Panc1 (cell line): ENCODE measurements at regions not wholly inside any gene's neighbourhood (a gene's known extent, or its start where the extent isn't known, plus 50 kb on each side); places are given as distances from the start of the nearest gene placed in this dataset.

ENCODE experiments used
- ATAC-seq: fragments of 200-7000 bp; cut with Tn5 transposase; 2 replicates; pipeline ENCODE4 v1.9.1; 2020; ENCODE audit warnings: mild to moderate bottlenecking, moderate library complexity
- BruUV-seq: library from RNA; stranded (reverse); fragments of 400-500 nt; replicated peaks from 2 replicates; lab custom pipeline; 2021; lab: Mats Ljungman, UMichigan
- CTCF ChIA-PET: fragments of 300-600 bp; sonication (Branson Sonifier 250); formaldehyde crosslinking; loops from one replicate; lab custom pipeline; 2022; ENCODE audit warnings: antibody characterized with exemption; lab: Charles Lee
- POLR2A ChIA-PET: fragments of 300-600 bp; sonication (Branson Sonifier 250); formaldehyde crosslinking; loops from one replicate; lab custom pipeline; 2022; ENCODE audit warnings: antibody characterized with exemption; lab: Charles Lee
- DNase-seq: peaks from one replicate; pipeline ENCODE4 v3.0.0-alpha.2; 2010; ENCODE audit warnings: low read depth, low spot score
- H3K27ac ChIP-seq: 2 replicates; pipeline ENCODE4 v1.5.1; 2011; ENCODE audit warnings: mild to moderate bottlenecking, low read length, inconsistent platforms
- H3K27me3 ChIP-seq: fragments of 200-500 bp; sonication (Bioruptor generic); 2 replicates; pipeline ENCODE4 v1.6.0; 2014; ENCODE audit warnings: low read length, inconsistent platforms; ENCODE audit not compliant: control insufficient read depth, insufficient read depth
- H3K36me3 ChIP-seq: fragments of 200-500 bp; sonication (Bioruptor generic); 2 replicates; pipeline ENCODE4 v1.5.1; 2014; ENCODE audit warnings: inconsistent platforms, mild to moderate bottlenecking, low read length, moderate library complexity; ENCODE audit not compliant: control insufficient read depth, insufficient read depth
- H3K4me1 ChIP-seq: 2 replicates; pipeline ENCODE4 v1.5.1; 2011; ENCODE audit warnings: inconsistent platforms, mild to moderate bottlenecking, low read length, moderate library complexity; ENCODE audit not compliant: control insufficient read depth, insufficient read depth
- H3K4me3 ChIP-seq, 2 experiments: 2 replicates each; pipeline ENCODE4 v1.5.1; 2011 to 2012; ENCODE audit warnings: low read depth in 2 of 2, low read length in 2 of 2, mild to moderate bottlenecking in 2 of 2, inconsistent platforms in 1 of 2, moderate library complexity in 1 of 2
- H3K9me3 ChIP-seq: fragments of 200-500 bp; sonication (Bioruptor generic); 2 replicates; pipeline ENCODE4 v1.5.1; 2014; ENCODE audit warnings: low read depth, mild to moderate bottlenecking, inconsistent platforms, low read length, moderate library complexity; ENCODE audit not compliant: control insufficient read depth, insufficient read depth
- POLR2AphosphoS5 ChIP-seq: IDR thresholded peaks from 2 replicates; pipeline ENCODE4 v1.6.1; 2012; ENCODE audit warnings: mild to moderate bottlenecking, low read depth, low read length, moderate library complexity
- SIN3A ChIP-seq: IDR thresholded peaks from 2 replicates; pipeline ENCODE4 v1.6.1; 2012; ENCODE audit warnings: low read depth, mild to moderate bottlenecking, low read length, moderate library complexity, borderline replicate concordance; ENCODE audit not compliant: insufficient read depth
- TCF7L2 ChIP-seq: IDR thresholded peaks from 2 replicates; pipeline ENCODE4 v1.6.1; 2011; ENCODE audit warnings: mild to moderate bottlenecking, low read depth, low read length, inconsistent platforms
- in situ Hi-C: cut with HindIII; loops from 2 replicates; pipeline ENCODE4 v1.10.0; 2016; ENCODE audit warnings: low sequenced_read_pairs, low pct_unique_long_range_greater_than_20kb
- intact Hi-C: fragments of 100-400 bp; cut with micrococcal nuclease; formaldehyde crosslinking; loops from one replicate; pipeline ENCODE4 v1.10.0; 2022; ENCODE audit not compliant: unreplicated experiment
- TF ChIP-seq, protein P1 (sequence below), 2 experiments: IDR thresholded peaks; 2 replicates each; pipeline ENCODE4 v1.6.1; 2011 to 2012; ENCODE audit warnings: low read depth in 2 of 2, control low read depth in 1 of 2, low read length in 1 of 2, mild to moderate bottlenecking in 1 of 2, moderate library complexity in 1 of 2; ENCODE audit not compliant: insufficient read depth in 1 of 2
- TF ChIP-seq, protein P2 (sequence below): fragments of 450-650 bp; IDR thresholded peaks from 2 replicates; pipeline ENCODE4 v1.5.1; 2017; ENCODE audit warnings: mild to moderate bottlenecking

DNA sequence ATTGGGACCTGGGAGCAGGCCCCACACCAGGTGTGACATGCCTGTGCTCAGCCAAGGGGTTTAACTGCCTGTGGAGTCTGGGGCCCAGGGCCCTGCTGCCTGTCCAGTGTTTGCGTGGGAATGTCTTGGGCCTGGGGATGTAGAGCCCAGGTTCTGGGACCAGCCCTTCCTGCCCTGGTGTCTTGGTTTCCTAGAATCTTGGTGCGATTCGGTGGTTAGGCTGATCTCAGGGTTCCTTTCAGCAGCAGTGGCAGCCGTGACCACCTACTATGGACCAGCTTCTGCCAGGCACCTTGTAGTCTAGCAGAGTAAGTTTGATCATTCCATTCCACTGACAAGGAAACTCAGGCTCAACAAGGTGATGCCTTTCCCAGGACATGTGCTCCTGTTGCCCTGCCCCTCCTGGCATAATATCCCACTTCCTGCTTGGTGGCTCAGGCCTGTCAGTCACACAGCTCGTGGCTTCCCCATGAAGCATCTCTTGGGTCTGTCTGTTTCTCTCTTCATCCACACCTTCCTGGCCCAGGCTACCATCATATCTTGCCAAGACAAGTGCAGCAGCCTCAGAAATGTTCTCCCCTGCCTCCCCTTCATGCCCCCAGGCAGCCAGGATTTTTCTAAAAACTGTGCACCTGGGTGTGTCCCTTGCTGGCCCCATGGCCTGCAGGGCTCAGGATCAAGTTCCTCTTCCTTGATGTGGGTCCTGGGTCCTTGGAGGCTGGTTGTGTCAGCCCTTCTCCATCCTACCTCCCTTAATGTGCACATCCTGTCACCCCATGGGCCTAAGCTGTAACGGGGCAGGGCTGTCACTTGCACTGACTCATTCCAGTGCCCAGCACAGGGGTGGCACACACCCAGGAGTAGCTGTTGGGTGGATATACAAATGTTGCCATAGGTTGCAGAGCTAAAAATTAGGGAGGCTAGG, 101.6 kb downstream of the SLC25A47 start:
- Histone ChIP-seq H3K36me3 (no peaks in the 10 kb centered on the region), H3K4me1 (peaks cover 45% of the 10 kb centered on the region), H3K4me3 (no peak overlapping the region), H3K27ac (peak overlapping the region; percentile 61), H3K27me3 (no peaks in the 10 kb centered on the region), H3K9me3 (no peaks in the 10 kb centered on the region)
- no TSS peak for BruUV-seq
- intact Hi-C loops: no loop called here
- POLR2A ChIA-PET: no interaction called here
- in situ Hi-C loops: no loop called here
- DNase-seq: no peak
- no peak for TF ChIP-seq POLR2AphosphoS5
- TF ChIP-seq SIN3A: no peak
- TF ChIP-seq, protein P1, sequence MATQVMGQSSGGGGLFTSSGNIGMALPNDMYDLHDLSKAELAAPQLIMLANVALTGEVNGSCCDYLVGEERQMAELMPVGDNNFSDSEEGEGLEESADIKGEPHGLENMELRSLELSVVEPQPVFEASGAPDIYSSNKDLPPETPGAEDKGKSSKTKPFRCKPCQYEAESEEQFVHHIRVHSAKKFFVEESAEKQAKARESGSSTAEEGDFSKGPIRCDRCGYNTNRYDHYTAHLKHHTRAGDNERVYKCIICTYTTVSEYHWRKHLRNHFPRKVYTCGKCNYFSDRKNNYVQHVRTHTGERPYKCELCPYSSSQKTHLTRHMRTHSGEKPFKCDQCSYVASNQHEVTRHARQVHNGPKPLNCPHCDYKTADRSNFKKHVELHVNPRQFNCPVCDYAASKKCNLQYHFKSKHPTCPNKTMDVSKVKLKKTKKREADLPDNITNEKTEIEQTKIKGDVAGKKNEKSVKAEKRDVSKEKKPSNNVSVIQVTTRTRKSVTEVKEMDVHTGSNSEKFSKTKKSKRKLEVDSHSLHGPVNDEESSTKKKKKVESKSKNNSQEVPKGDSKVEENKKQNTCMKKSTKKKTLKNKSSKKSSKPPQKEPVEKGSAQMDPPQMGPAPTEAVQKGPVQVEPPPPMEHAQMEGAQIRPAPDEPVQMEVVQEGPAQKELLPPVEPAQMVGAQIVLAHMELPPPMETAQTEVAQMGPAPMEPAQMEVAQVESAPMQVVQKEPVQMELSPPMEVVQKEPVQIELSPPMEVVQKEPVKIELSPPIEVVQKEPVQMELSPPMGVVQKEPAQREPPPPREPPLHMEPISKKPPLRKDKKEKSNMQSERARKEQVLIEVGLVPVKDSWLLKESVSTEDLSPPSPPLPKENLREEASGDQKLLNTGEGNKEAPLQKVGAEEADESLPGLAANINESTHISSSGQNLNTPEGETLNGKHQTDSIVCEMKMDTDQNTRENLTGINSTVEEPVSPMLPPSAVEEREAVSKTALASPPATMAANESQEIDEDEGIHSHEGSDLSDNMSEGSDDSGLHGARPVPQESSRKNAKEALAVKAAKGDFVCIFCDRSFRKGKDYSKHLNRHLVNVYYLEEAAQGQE (IDR thresholded peaks at IDR 0.05; ENCODE audit: insufficient read depth in 1 of 2, low read depth in 2 of 2, low read length in 1 of 2): no peak
- TF ChIP-seq TCF7L2: no peak
- TF ChIP-seq, protein P2, sequence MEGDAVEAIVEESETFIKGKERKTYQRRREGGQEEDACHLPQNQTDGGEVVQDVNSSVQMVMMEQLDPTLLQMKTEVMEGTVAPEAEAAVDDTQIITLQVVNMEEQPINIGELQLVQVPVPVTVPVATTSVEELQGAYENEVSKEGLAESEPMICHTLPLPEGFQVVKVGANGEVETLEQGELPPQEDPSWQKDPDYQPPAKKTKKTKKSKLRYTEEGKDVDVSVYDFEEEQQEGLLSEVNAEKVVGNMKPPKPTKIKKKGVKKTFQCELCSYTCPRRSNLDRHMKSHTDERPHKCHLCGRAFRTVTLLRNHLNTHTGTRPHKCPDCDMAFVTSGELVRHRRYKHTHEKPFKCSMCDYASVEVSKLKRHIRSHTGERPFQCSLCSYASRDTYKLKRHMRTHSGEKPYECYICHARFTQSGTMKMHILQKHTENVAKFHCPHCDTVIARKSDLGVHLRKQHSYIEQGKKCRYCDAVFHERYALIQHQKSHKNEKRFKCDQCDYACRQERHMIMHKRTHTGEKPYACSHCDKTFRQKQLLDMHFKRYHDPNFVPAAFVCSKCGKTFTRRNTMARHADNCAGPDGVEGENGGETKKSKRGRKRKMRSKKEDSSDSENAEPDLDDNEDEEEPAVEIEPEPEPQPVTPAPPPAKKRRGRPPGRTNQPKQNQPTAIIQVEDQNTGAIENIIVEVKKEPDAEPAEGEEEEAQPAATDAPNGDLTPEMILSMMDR: no peak
- CTCF ChIA-PET: interaction anchor here (1.5 kb wide), 1 partner anchor 229 kb away, joined by 3 read pairs; no protein-coding TSS in a partner anchor
- ATAC-seq: peak; percentile 46; the same call in 1 of the 2 replicates

DNA sequence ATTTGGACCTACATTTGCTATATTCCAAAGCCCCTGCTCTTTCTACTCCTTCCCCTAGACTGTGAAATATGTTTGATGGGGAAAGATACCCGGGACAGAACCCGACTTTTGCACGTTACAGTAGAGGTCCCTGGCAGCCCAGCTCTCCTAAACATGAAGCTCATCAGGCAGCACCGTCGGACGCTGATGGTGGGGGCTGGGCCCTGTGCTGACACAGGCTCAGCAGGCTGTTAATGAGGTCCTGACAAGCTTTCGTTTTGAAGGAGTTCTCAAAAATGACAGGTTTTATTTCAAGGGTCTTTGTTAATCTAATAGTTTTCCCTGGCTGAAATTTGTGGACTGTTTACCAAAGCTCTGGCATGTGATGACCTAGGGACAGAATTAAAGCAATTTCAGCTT, 102.3 kb downstream of the SLC25A47 start:
- H3K9me3 ChIP-seq: no peaks in the 10 kb centered on the region
- no TSS peak for BruUV-seq
- H3K27ac ChIP-seq: no peak overlapping the region
- intact Hi-C loops: no loop called here
- CTCF ChIA-PET: interaction anchor here (1.5 kb wide), 1 partner anchor 228 kb away, joined by 3 read pairs; no protein-coding TSS in a partner anchor
- no peak for ATAC-seq
- no peak overlapping the region for H3K4me3 ChIP-seq
- H3K4me1 ChIP-seq: peaks cover 39% of the 10 kb centered on the region
- no peaks in the 10 kb centered on the region for H3K27me3 ChIP-seq
- DNase-seq: no peak
- in situ Hi-C loops: no loop called here
- H3K36me3 ChIP-seq: no peaks in the 10 kb centered on the region
- POLR2A ChIA-PET: no interaction called here
- TF ChIP-seq TCF7L2: no peak
- TF ChIP-seq, protein P2: no peak
- TF ChIP-seq SIN3A: no peak
- TF ChIP-seq, protein P1 (IDR thresholded peaks at IDR 0.05; ENCODE audit: insufficient read depth in 1 of 2, low read depth in 2 of 2, low read length in 1 of 2): no peak
- TF ChIP-seq POLR2AphosphoS5: no peak
